HL-60 (cell line): ENCODE measurements at regions not wholly inside any gene's neighbourhood (a gene's known extent, or its start where the extent isn't known, plus 50 kb on each side); places are given as distances from the start of the nearest gene placed in this dataset.

Source experiments
- POLR2AphosphoS5 ChIP-seq: IDR thresholded peaks from 2 replicates; pipeline ENCODE4 v1.6.1; 2012; ENCODE audit warnings: low read depth
- TF ChIP-seq, protein P1 (sequence below): IDR thresholded peaks from one replicate; pipeline ENCODE4 v1.5.1; 2011; ENCODE audit warnings: low read length, control low read depth, inconsistent platforms; ENCODE audit not compliant: insufficient read depth

DNA sequence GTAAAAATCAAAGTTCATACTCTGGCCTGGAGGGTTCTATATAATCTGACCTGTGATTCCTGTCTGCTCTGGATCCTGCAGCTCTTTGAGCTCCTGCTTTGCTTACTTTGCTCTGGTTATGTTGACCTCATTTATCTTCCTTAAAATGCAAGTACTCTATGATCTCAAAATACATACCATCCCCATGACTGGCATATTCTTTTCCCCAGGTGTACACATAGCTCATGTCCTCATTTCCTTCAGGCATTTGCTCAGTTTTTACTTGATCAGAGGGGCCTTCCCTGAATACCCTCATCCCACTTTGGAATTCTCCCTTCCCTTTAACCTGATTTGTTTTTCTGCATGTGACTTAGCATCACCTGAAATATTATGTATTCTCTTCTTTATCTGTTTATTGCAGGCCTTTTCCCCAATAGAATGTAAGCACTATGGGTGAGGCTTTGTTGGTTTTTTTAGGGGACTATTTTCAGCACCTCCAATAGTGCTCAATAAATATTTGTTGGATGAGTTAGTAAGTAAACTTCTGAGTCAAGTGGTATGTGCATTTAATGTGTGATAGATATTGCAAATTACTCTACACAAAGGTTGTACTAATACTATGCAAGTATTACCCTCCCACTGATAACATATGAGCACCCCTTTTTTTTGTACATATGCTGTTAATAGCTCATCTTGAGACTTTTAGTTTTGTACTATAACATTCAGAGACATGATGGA lies 211.5 kb downstream of the NMUR2 start:
- TF ChIP-seq, protein P1, sequence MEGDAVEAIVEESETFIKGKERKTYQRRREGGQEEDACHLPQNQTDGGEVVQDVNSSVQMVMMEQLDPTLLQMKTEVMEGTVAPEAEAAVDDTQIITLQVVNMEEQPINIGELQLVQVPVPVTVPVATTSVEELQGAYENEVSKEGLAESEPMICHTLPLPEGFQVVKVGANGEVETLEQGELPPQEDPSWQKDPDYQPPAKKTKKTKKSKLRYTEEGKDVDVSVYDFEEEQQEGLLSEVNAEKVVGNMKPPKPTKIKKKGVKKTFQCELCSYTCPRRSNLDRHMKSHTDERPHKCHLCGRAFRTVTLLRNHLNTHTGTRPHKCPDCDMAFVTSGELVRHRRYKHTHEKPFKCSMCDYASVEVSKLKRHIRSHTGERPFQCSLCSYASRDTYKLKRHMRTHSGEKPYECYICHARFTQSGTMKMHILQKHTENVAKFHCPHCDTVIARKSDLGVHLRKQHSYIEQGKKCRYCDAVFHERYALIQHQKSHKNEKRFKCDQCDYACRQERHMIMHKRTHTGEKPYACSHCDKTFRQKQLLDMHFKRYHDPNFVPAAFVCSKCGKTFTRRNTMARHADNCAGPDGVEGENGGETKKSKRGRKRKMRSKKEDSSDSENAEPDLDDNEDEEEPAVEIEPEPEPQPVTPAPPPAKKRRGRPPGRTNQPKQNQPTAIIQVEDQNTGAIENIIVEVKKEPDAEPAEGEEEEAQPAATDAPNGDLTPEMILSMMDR, result no peak
- TF ChIP-seq POLR2AphosphoS5, result no peak
